ENCODE measurements at regions not wholly inside any gene's neighbourhood (a gene's known extent, or its start where the extent isn't known, plus 50 kb on each side); places are given as distances from the start of the nearest gene placed in this dataset.

DNA sequence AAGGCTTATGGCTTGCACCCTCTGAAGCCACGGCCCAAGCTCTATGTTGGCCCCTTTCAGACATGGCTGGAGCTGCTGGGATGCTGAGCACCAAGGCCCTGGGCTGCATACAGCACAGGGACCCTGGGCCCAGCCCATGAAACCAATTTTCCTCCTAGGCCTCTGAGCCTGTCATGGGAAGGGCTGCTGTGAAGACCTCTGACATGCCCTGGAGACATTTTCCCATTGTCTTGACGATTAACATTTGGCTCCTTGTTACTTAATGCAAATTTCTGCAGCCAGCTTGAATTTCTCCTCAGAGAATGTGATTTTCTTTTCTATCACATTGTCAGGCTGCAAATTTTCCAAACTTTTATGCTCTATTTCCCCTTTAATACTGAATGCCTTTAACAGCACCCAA lies 844.7 kb downstream of the PCDH18 start:
- H3K4me1 ChIP-seq, result no peaks in the 10 kb centered on the region
- no peak for ATAC-seq
- intact Hi-C loops (cut with DNase I; ENCODE audit: low total_unique reads) (no loop called here), in situ Hi-C loops (cut with MboI; ENCODE audit: low sequenced_read_pairs in 4 of 4) (no loop called here)
- no peak for DNase-seq
- H3K27ac ChIP-seq, result no peak overlapping the region
- no peak overlapping the region for H3K4me3 ChIP-seq
- no peaks in the 10 kb centered on the region for H3K27me3 ChIP-seq
- H3K9me3 ChIP-seq, result no peaks in the 10 kb centered on the region
- no peaks in the 10 kb centered on the region for H3K36me3 ChIP-seq
- no peak for TF ChIP-seq POLR2A (IDR thresholded peaks at IDR 0.05)
- TF ChIP-seq, protein P1, sequence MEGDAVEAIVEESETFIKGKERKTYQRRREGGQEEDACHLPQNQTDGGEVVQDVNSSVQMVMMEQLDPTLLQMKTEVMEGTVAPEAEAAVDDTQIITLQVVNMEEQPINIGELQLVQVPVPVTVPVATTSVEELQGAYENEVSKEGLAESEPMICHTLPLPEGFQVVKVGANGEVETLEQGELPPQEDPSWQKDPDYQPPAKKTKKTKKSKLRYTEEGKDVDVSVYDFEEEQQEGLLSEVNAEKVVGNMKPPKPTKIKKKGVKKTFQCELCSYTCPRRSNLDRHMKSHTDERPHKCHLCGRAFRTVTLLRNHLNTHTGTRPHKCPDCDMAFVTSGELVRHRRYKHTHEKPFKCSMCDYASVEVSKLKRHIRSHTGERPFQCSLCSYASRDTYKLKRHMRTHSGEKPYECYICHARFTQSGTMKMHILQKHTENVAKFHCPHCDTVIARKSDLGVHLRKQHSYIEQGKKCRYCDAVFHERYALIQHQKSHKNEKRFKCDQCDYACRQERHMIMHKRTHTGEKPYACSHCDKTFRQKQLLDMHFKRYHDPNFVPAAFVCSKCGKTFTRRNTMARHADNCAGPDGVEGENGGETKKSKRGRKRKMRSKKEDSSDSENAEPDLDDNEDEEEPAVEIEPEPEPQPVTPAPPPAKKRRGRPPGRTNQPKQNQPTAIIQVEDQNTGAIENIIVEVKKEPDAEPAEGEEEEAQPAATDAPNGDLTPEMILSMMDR (IDR thresholded peaks at IDR 0.05 in 4 of 5, conservative IDR thresholded peaks at IDR 0.05 in 1 of 5), result no peak

DNA sequence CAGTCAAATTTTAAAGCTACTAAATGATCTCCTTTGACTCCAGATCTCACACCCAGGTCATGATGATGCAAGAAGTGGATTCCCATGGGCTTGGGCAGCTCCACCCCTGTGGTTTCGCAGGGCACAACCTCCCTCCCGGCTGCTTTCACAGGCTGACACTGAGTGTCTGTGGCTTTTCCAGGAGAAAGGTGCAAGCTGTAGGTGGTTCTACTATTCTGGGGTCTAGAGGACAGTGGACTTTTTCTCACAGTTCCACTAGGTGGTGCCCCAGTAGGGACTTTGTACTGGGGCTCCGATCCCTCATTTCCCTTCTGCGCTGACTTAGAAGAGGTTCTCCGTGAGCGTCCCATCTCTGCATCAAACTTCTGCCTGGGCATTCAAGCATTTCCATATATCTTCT lies 845.2 kb downstream of the PCDH18 start:
- no peak for ATAC-seq
- intact Hi-C loops (cut with DNase I; ENCODE audit: low total_unique reads) (no loop called here), in situ Hi-C loops (cut with MboI; ENCODE audit: low sequenced_read_pairs in 4 of 4) (no loop called here)
- no peak for TF ChIP-seq POLR2A (IDR thresholded peaks at IDR 0.05)
- TF ChIP-seq, protein P1 (IDR thresholded peaks at IDR 0.05 in 4 of 5, conservative IDR thresholded peaks at IDR 0.05 in 1 of 5), result no peak
- Histone ChIP-seq H3K4me1 (no peaks in the 10 kb centered on the region), H3K9me3 (no peaks in the 10 kb centered on the region), H3K27me3 (no peaks in the 10 kb centered on the region), H3K36me3 (no peaks in the 10 kb centered on the region), H3K27ac (no peak overlapping the region), H3K4me3 (no peak overlapping the region)
- DNase-seq, result no peak

DNA sequence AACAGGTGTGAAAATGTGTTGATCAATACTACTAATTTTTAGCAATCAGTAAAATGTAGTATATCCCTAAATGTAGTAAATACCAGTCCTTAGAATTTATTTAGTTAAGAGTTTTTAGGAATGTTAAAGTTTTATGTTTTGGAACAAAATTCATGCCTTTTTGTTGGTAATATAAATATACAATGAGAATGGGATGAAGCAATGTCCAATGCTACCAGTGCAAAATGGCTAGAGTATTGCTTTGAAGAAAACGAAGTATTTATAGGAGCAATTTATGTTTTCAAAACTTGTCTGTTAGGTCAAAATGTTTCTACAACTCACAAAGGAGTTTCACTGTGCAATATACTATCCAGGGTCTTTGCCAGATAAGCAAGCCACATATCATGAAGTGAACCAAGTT lies 851.5 kb downstream of the PCDH18 start:
- H3K27ac ChIP-seq, result no peak overlapping the region
- H3K4me3 ChIP-seq, result no peak overlapping the region
- TF ChIP-seq POLR2A (IDR thresholded peaks at IDR 0.05), result no peak
- TF ChIP-seq, protein P1 (IDR thresholded peaks at IDR 0.05 in 4 of 5, conservative IDR thresholded peaks at IDR 0.05 in 1 of 5), result no peak
- intact Hi-C loops (cut with DNase I; ENCODE audit: low total_unique reads) (no loop called here), in situ Hi-C loops (cut with MboI; ENCODE audit: low sequenced_read_pairs in 4 of 4) (no loop called here)
- no peaks in the 10 kb centered on the region for H3K4me1 ChIP-seq
- DNase-seq (no peak), ATAC-seq (no peak)
- H3K36me3 ChIP-seq, result no peaks in the 10 kb centered on the region
- H3K27me3 ChIP-seq, result no peaks in the 10 kb centered on the region
- H3K9me3 ChIP-seq, result no peaks in the 10 kb centered on the region

DNA sequence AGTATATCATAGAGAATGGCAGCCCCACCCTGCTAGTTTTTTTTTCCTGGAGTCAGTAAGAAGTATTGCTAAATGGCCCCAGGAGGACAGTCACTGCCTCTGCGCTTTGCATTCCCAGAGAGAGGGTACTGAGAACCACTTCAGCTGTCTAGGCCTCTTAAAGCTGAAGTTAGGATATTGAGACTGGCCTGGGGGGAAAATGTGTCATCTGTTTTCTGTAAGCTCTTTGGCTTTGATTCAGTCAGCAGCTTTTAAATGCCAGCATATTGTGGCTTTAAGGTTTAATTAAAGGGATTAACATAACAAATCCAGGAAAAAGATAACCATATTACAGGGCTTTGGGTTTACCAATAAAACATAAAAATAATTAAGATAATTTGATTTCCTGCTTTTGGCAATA lies 852.0 kb downstream of the PCDH18 start:
- no peaks in the 10 kb centered on the region for H3K36me3 ChIP-seq
- no peaks in the 10 kb centered on the region for H3K9me3 ChIP-seq
- no peak overlapping the region for H3K4me3 ChIP-seq
- DNase-seq, result no peak
- ATAC-seq, result no peak
- intact Hi-C loops (cut with DNase I; ENCODE audit: low total_unique reads), result no loop called here
- H3K27ac ChIP-seq, result no peak overlapping the region
- in situ Hi-C loops (cut with MboI; ENCODE audit: low sequenced_read_pairs in 4 of 4), result no loop called here
- no peaks in the 10 kb centered on the region for H3K27me3 ChIP-seq
- TF ChIP-seq, protein P1 (IDR thresholded peaks at IDR 0.05 in 4 of 5, conservative IDR thresholded peaks at IDR 0.05 in 1 of 5), result no peak
- no peak for TF ChIP-seq POLR2A (IDR thresholded peaks at IDR 0.05)
- no peaks in the 10 kb centered on the region for H3K4me1 ChIP-seq

DNA sequence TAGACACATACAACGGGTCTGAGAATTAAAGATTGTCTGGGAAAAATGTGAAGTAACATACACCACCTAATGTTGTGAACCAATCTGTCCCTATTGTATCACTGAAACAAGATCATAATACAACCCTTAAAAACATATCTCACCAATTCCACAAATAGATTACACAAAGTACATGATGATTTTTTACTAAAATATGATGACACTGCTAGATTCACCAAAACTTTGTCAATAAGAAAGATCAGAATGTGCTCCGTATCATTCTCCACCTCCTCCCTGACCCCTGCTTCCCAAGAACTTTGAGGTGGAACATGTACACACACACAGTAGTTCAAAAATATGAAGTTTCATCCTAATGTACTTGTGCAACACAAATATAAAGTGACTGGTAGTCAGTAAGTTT lies 862.0 kb downstream of the PCDH18 start:
- Histone ChIP-seq H3K9me3 (no peaks in the 10 kb centered on the region), H3K36me3 (no peaks in the 10 kb centered on the region), H3K4me3 (no peak overlapping the region), H3K4me1 (no peaks in the 10 kb centered on the region), H3K27ac (no peak overlapping the region), H3K27me3 (no peaks in the 10 kb centered on the region)
- intact Hi-C loops (cut with DNase I; ENCODE audit: low total_unique reads) (no loop called here), in situ Hi-C loops (cut with MboI; ENCODE audit: low sequenced_read_pairs in 4 of 4) (no loop called here)
- ATAC-seq (no peak), DNase-seq (no peak)
- TF ChIP-seq, protein P1 (IDR thresholded peaks at IDR 0.05 in 4 of 5, conservative IDR thresholded peaks at IDR 0.05 in 1 of 5), result no peak
- no peak for TF ChIP-seq POLR2A (IDR thresholded peaks at IDR 0.05)
